GM21786 (cell line): ENCODE measurements at regions not wholly inside any gene's neighbourhood (a gene's known extent, or its start where the extent isn't known, plus 50 kb on each side); places are given as distances from the start of the nearest gene placed in this dataset.

Source experiments
- ATAC-seq: cut with Tn5 transposase; IDR thresholded peaks from one replicate; pipeline ENCODE4 v1.9.1; 2021; ENCODE audit not compliant: unreplicated experiment

DNA sequence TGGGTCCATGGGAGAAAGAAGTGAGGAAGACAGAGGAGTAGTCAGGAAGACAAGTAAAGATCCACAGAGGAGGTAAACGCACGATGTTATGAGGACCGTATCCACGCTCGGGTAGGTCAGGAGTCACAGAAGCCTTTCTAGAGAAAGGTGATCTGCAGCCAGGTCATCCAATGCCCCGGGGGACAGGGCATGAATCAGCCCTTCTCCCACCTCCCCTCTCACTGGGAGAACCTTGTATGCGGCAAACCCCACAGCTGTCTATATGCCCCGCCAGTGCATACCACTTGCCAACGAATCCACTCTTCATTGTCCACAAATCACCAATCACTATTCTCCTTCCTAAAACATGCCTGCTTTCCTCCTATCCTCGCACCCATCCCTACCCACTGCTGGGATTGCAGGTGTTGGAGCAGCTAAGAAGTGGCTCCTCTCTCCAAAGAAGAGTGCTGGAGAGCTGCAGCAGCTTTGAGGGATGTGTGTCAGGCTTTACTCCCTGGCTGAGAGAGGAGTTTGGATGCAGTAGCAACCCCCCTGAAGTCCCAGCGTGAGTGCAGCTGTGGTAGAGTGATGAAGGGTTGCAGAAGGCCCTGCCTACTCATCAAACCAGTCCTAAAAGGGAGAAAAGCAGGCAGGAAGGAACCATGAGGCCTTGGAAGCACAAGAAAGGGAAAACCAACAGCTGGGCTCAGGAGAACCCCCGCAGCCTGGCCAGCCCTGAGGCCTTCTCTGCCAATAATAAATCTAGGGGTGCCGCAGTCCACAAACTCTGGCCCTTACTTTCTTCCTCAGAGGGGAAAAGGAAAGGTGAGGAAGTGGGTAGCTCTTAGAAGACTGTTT lies 102.2 kb upstream of the GADD45A start:
- no peak for ATAC-seq

GRCh38 chr1:67583462-67583950 lies 101.5 kb upstream of the GADD45A start:
- no peak for ATAC-seq

- ATAC-seq, result no peak
Measured at GRCh38 chr1:67584938-67585337, 100.1 kb upstream of the GADD45A start.

- no peak for ATAC-seq
Measured at GRCh38 chr1:67586596-67586995, 98.4 kb upstream of the GADD45A start.

DNA sequence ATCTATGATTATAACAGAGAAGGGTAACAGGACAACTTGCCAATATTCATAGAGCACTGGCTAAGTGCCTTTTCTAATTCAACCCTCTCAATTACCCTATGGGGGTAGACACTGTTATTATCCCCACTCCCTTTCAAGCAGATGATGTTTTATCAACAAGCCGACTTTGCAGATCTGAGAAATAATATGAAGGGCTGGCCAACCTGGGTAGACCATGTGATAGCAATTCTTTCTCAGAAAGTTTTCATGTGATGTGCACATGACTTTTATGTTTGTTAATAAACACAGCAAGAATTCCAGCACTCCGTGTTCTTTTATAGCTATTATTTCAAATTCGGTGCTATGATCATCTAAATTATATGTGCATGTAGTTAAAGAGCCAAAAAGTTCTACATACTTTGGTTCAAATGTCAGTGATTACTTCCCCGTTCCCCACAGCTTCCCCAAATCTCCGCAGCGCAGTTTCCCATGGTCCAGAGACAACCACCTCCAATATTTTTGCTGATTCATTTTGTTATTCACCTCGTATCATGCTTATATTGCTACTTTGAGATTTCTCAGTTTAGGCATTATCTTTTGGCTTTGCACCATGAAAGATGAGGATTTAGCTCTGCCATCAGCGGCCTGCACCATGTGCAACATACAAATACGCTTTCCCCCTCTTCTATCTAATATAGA lies 96.7 kb upstream of the GADD45A start:
- no peak for ATAC-seq

- no peak for ATAC-seq
Measured at GRCh38 chr1:67589519-67590233, 95.3 kb upstream of the GADD45A start.

GRCh38 chr1:67590329-67590728 lies 94.7 kb upstream of the GADD45A start:
- ATAC-seq, result no peak

- no peak for ATAC-seq
Measured at GRCh38 chr1:67594764-67595163, 90.2 kb upstream of the GADD45A start.

- no peak for ATAC-seq
Measured at GRCh38 chr1:67596674-67597073, 88.3 kb upstream of the GADD45A start.

DNA sequence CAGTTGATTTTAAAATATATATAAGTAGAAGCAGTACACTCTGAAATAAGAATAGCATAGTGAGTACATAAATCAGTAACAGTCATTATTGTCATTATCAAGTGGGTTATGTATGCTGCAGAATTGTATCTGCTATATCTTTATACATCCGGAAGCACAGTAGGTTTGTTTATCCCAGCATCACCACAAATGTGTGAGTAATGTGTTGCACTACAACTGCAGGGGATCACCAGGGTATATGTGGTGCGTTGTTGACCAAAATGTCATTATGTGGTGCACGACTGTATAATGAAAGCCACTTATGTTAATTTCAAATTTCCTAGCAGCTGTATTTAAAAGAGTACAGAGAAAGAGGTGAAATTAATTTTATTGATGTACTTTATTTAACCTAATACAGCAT lies 87.7 kb upstream of the GADD45A start:
- no peak for ATAC-seq

DNA sequence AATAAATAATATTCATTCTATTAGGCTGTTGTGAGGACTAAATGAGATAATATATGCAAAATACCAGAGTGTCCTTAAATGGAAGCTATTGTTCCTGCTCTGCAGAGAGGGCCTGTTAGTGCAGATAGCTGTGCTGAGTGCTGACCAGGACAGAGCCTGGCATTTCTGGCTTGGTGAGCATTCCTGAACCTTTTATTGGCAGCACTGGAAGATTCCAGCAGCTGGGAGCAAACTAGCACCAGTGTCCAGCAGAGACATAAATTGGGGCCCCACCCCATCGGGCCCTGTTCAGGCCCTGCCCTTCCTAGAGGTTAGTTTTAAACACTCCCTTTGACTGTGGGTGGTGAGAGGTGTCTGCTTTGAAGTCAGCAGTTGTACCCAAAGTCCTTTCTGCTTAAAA lies 85.9 kb upstream of the GADD45A start:
- ATAC-seq, result no peak

GRCh38 chr1:67601539-67601938 lies 83.5 kb upstream of the GADD45A start:
- no peak for ATAC-seq

DNA sequence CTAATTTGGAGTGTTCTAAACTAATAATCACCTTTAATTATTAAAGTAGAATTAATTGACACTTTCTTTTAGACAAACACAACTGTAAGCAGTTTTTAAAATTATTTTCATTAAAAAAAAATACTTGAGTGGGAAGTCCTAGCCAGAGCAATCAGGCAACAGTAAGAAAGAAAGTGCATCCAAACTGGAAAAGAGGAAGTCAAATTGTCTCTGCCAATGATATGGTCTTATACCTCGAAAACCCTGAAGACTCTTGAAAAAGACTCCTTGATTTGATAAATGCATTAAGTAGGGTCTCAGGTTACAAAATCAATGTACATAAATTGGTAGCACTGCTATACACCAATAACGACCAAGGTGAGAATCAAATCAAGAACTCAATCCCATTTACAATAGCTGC lies 83.0 kb upstream of the GADD45A start:
- no peak for ATAC-seq

- ATAC-seq, result no peak
Measured at GRCh38 chr1:67604778-67605177, 80.2 kb upstream of the GADD45A start.

- ATAC-seq, result no peak
Measured at GRCh38 chr1:67605209-67605780, 79.7 kb upstream of the GADD45A start.

- no peak for ATAC-seq
Measured at GRCh38 chr1:67607286-67607685, 77.7 kb upstream of the GADD45A start.

GRCh38 chr1:67607699-67608098 lies 77.3 kb upstream of the GADD45A start:
- ATAC-seq, result no peak

GRCh38 chr1:67608661-67609576 lies 76.1 kb upstream of the GADD45A start:
- ATAC-seq, result peak; percentile 14

GRCh38 chr1:67609577-67610341 lies 75.2 kb upstream of the GADD45A start:
- peak; percentile 49 for ATAC-seq

DNA sequence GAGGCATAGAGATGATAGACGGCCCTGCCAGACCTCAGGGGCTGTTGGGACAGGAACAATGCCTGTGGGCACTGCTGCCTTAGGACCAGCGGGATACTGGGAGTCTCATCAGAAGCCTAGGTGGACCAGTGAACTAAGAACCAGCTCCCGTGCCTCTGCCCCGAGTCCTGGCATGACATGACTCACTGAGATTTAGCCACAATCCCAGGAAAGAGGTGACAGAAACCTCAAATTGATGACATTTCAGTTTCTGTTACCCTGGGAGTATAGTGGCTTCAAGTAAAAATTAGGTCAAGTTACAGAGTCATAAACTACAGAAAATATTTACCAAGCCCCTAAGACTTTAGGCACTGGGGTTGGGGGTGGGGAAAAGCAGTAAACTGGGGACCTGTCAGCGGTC lies 74.6 kb upstream of the GADD45A start:
- ATAC-seq, result peak; percentile 4
